ENCODE measurements at regions not wholly inside any gene's neighbourhood (a gene's known extent, or its start where the extent isn't known, plus 50 kb on each side); places are given as distances from the start of the nearest gene placed in this dataset.

GRCh38 chr4:25590171-25590570 is 65.5 kb upstream of the SLC34A2 start:
- no peak overlapping the region for H3K4me2 ChIP-seq (ENCODE audit: low read length)
- no peaks in the 10 kb centered on the region for H3K9me2 ChIP-seq (ENCODE audit: insufficient read depth)
- no peaks in the 10 kb centered on the region for H3K4me1 ChIP-seq (ENCODE audit: control insufficient read depth in 1 of 2, insufficient read depth in 2 of 2, low read length in 2 of 2)
- ATAC-seq, result no peak
- intact Hi-C loops (cut with micrococcal nuclease), result no loop called here
- no TSS peak for BruUV-seq (replicated peaks)
- DNase-seq (ENCODE audit: low read depth, low spot score), result no peak
- no peaks in the 10 kb centered on the region for H3K79me2 ChIP-seq (ENCODE audit: insufficient read depth, low read length)
- no peaks in the 10 kb centered on the region for H4K20me1 ChIP-seq (ENCODE audit: insufficient read depth)
- H3K4me3 ChIP-seq (replicated peaks in 1 of 2; ENCODE audit: low read depth in 1 of 2, low read length in 2 of 2), result no peak overlapping the region
- H3K27me3 ChIP-seq (ENCODE audit: insufficient read depth, low read length), result no peaks in the 10 kb centered on the region
- H2AFZ ChIP-seq (ENCODE audit: low read depth, low read length, poor library complexity, severe bottlenecking), result no peak overlapping the region
- no peaks in the 10 kb centered on the region for H3K36me3 ChIP-seq (ENCODE audit: control insufficient read depth in 1 of 2, insufficient read depth in 2 of 2, low read length in 2 of 2)
- no peak overlapping the region for H3K27ac ChIP-seq (ENCODE audit: low read depth, low read length)
- ChIA-PET CTCF (no interaction called here), RAD21 (ENCODE audit: low non-redundant PET in 1 of 2, low total read pairs in 2 of 2, uncharacterized antibody in 2 of 2, unreplicated experiment in 2 of 2) (no interaction called here), POLR2A (no interaction called here)
- TF ChIP-seq TCF7L2 (IDR thresholded peaks at IDR 0.05; ENCODE audit: borderline replicate concordance, extremely low read depth, insufficient read depth, insufficient read length), result no peak
- no peak for TF ChIP-seq ELF1 (IDR thresholded peaks at IDR 0.05; ENCODE audit: borderline replicate concordance, low read depth)
- TF ChIP-seq CTCF (IDR thresholded peaks at IDR 0.05 in 2 of 3, conservative IDR thresholded peaks at IDR 0.05 in 1 of 3; ENCODE audit: borderline replicate concordance in 1 of 3, insufficient read depth in 1 of 3, low read depth in 2 of 3, low read length in 2 of 3), result no peak
- no peak for TF ChIP-seq MAX (IDR thresholded peaks at IDR 0.05)
- no peak for TF ChIP-seq EGR1 (IDR thresholded peaks at IDR 0.05; ENCODE audit: low read depth)
- TF ChIP-seq JUND (IDR thresholded peaks at IDR 0.05), result no peak
- TF ChIP-seq EZH2 (IDR thresholded peaks at IDR 0.05), result no peak
- no peak for TF ChIP-seq ZNF274 (IDR thresholded peaks at IDR 0.05; ENCODE audit: low read depth, low read length)
- no peak for TF ChIP-seq ZFX (IDR thresholded peaks at IDR 0.05)
- no peak for TF ChIP-seq ATF3 (IDR thresholded peaks at IDR 0.05)
- no peak for TF ChIP-seq EZH2phosphoT487 (IDR thresholded peaks at IDR 0.05; ENCODE audit: borderline replicate concordance)
- TF ChIP-seq REST (IDR thresholded peaks at IDR 0.05; ENCODE audit: low read depth), result no peak
- TF ChIP-seq SP1 (IDR thresholded peaks at IDR 0.05; ENCODE audit: low read depth), result no peak
- TF ChIP-seq CEBPB (IDR thresholded peaks at IDR 0.05; ENCODE audit: low read depth), result no peak
- TF ChIP-seq RAD21 (IDR thresholded peaks at IDR 0.05; ENCODE audit: low read depth), result no peak
- TF ChIP-seq CBX3 (IDR thresholded peaks at IDR 0.05; ENCODE audit: low read depth), result no peak
- TF ChIP-seq POLR2A (IDR thresholded peaks at IDR 0.05; ENCODE audit: borderline replicate concordance, extremely low read depth, insufficient read depth, insufficient read length), result no peak
- TF ChIP-seq SIN3A (IDR thresholded peaks at IDR 0.05; ENCODE audit: low read depth), result no peak
- TF ChIP-seq SRF (IDR thresholded peaks at IDR 0.05; ENCODE audit: low read depth), result no peak
- H3K9ac ChIP-seq (ENCODE audit: low read length), result no peak overlapping the region
- no peaks in the 10 kb centered on the region for H3K9me3 ChIP-seq (ENCODE audit: control insufficient read depth in 1 of 2, insufficient read depth in 1 of 2, low read depth in 1 of 2, low read length in 2 of 2)
